A549 (cell line): ENCODE measurements at regions not wholly inside any gene's neighbourhood (a gene's known extent, or its start where the extent isn't known, plus 50 kb on each side); places are given as distances from the start of the nearest gene placed in this dataset.

Source experiments
- EP300 ChIP-seq, 2 experiments: fragments of >200 bp; sonication (Bioruptor Twin); formaldehyde crosslinking; IDR thresholded peaks; 2 replicates in 1 of 2; 3 replicates in 1 of 2; pipeline ENCODE4 v1.6.1; 2016 to 2017
- ESRRA ChIP-seq: fragments of 150-350 bp; IDR thresholded peaks from 2 replicates; pipeline ENCODE4 v1.6.1; 2014; ENCODE audit warnings: mild to moderate bottlenecking, low read length, borderline replicate concordance
- HDAC2 ChIP-seq: fragments of 200-600 bp; sonication (generic); IDR thresholded peaks from 2 replicates; pipeline ENCODE4 v1.6.1; 2016
- POLR2A ChIP-seq: IDR thresholded peaks from 2 replicates; pipeline ENCODE4 v1.6.1; 2012; ENCODE audit warnings: mild to moderate bottlenecking, low read length
- POLR2AphosphoS2 ChIP-seq: conservative IDR thresholded peaks from 2 replicates; pipeline ENCODE4 v1.6.1; 2012; ENCODE audit warnings: low read length, improper control_type of control experiment, inconsistent platforms
- TF ChIP-seq, protein P1 (sequence below): IDR thresholded peaks from 2 replicates; pipeline ENCODE4 v1.6.1; 2012; ENCODE audit warnings: low read depth, borderline replicate concordance
- TF ChIP-seq, protein P2 (sequence below): fragments of 200-600 bp; sonication (generic); IDR thresholded peaks from 2 replicates; pipeline ENCODE4 v1.6.1; 2016; ENCODE audit warnings: antibody characterized with exemption, mild to moderate bottlenecking, moderate library complexity
- TF ChIP-seq, protein P3 (sequence below): fragments of >200 bp; sonication (Bioruptor Twin); formaldehyde crosslinking; IDR thresholded peaks from 3 replicates; pipeline ENCODE4 v1.5.1; 2016

DNA sequence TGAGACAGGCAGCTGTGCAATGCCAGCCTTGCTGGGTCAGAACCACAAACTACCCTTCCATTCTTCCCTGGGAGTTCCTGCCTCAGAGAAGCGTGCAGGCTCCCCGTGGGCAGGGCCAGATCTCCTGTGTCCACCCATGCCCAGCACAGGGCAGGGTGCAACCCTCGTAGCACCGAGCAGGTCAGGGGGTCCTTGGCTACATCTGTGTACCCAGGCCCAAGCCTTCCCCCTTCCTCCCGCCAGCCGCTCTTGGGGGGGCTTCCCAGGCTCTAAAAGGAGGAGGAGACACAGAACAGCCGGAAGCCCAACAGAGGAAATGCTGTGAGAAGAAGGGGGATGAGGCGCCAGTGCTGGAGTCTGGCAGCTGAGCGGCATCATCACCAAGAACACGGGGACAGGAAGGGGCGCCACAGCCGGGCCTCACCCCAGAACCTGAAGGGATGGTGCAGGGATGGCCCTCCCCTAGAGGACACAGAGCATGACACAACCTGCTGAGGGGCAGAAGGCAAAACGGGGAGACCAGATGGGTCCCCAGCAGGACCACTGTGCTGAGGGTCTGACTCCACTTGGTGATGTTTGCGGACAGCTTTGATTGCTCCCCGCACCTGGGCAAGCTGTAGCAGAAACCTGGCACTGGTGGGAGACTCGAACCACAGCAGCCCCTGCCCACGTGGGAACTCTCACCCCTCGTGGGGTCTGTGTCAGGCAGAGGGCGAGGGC is 233.2 kb downstream of the NPHP4 start:
- TF ChIP-seq, protein P1, sequence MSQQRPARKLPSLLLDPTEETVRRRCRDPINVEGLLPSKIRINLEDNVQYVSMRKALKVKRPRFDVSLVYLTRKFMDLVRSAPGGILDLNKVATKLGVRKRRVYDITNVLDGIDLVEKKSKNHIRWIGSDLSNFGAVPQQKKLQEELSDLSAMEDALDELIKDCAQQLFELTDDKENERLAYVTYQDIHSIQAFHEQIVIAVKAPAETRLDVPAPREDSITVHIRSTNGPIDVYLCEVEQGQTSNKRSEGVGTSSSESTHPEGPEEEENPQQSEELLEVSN = no peak
- TF ChIP-seq POLR2AphosphoS2 = no peak
- no peak for TF ChIP-seq HDAC2
- TF ChIP-seq, protein P2, sequence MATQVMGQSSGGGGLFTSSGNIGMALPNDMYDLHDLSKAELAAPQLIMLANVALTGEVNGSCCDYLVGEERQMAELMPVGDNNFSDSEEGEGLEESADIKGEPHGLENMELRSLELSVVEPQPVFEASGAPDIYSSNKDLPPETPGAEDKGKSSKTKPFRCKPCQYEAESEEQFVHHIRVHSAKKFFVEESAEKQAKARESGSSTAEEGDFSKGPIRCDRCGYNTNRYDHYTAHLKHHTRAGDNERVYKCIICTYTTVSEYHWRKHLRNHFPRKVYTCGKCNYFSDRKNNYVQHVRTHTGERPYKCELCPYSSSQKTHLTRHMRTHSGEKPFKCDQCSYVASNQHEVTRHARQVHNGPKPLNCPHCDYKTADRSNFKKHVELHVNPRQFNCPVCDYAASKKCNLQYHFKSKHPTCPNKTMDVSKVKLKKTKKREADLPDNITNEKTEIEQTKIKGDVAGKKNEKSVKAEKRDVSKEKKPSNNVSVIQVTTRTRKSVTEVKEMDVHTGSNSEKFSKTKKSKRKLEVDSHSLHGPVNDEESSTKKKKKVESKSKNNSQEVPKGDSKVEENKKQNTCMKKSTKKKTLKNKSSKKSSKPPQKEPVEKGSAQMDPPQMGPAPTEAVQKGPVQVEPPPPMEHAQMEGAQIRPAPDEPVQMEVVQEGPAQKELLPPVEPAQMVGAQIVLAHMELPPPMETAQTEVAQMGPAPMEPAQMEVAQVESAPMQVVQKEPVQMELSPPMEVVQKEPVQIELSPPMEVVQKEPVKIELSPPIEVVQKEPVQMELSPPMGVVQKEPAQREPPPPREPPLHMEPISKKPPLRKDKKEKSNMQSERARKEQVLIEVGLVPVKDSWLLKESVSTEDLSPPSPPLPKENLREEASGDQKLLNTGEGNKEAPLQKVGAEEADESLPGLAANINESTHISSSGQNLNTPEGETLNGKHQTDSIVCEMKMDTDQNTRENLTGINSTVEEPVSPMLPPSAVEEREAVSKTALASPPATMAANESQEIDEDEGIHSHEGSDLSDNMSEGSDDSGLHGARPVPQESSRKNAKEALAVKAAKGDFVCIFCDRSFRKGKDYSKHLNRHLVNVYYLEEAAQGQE = no peak
- no peak for TF ChIP-seq EP300 (IDR thresholded peaks at IDR 0.05)
- TF ChIP-seq, protein P3, sequence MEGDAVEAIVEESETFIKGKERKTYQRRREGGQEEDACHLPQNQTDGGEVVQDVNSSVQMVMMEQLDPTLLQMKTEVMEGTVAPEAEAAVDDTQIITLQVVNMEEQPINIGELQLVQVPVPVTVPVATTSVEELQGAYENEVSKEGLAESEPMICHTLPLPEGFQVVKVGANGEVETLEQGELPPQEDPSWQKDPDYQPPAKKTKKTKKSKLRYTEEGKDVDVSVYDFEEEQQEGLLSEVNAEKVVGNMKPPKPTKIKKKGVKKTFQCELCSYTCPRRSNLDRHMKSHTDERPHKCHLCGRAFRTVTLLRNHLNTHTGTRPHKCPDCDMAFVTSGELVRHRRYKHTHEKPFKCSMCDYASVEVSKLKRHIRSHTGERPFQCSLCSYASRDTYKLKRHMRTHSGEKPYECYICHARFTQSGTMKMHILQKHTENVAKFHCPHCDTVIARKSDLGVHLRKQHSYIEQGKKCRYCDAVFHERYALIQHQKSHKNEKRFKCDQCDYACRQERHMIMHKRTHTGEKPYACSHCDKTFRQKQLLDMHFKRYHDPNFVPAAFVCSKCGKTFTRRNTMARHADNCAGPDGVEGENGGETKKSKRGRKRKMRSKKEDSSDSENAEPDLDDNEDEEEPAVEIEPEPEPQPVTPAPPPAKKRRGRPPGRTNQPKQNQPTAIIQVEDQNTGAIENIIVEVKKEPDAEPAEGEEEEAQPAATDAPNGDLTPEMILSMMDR = no peak
- TF ChIP-seq ESRRA = no peak
- TF ChIP-seq POLR2A = no peak
